HCT116 (cell line): ENCODE measurements at regions not wholly inside any gene's neighbourhood (a gene's known extent, or its start where the extent isn't known, plus 50 kb on each side); places are given as distances from the start of the nearest gene placed in this dataset.

Source experiments
- ATAC-seq: fragments of 200-7000 bp; cut with Tn5 transposase; 2 replicates; pipeline ENCODE4 v1.9.1; 2020; ENCODE audit warnings: mild to moderate bottlenecking, moderate library complexity
- BruUV-seq: library from RNA; stranded (reverse); fragments of 400-500 nt; replicated peaks from 2 replicates; lab custom pipeline; 2021; lab: Mats Ljungman, UMichigan
- CTCF ChIA-PET: fragments of 300-600 bp; sonication (Branson Sonifier 250); formaldehyde crosslinking; loops from one replicate; lab custom pipeline; 2021; ENCODE audit warnings: antibody characterized with exemption; lab: Charles Lee
- POLR2A ChIA-PET: fragments of 300-600, 350-600 bp; sonication (Branson Sonifier 250); formaldehyde crosslinking; loops from one replicate; lab custom pipeline; 2021; ENCODE audit warnings: antibody characterized with exemption; lab: Charles Lee
- RAD21 ChIA-PET, 2 experiments: fragments of 300-600 bp; sonication (Branson Sonifier 250); formaldehyde crosslinking; loops; one replicate each; lab custom pipeline; 2023; ENCODE audit warnings: low total read pairs in 2 of 2; ENCODE audit not compliant: uncharacterized antibody in 2 of 2, unreplicated experiment in 2 of 2, low non-redundant PET in 1 of 2; lab: Charles Lee
- DNase-seq: peaks from one replicate; pipeline ENCODE4 v3.0.0-alpha.2; 2010; ENCODE audit warnings: low read depth, low spot score
- H2AFZ ChIP-seq: fragments of 200-600 bp; shearing (Covaris generic), sonication (generic); 2 replicates; pipeline ENCODE4 v1.6.1; 2017; ENCODE audit warnings: low read depth, mixed run types, mixed read lengths, antibody characterized with exemption, low read length; ENCODE audit not compliant: poor library complexity, severe bottlenecking
- H3K27ac ChIP-seq: 2 replicates; pipeline ENCODE4 v1.5.1; 2012; ENCODE audit warnings: low read depth, low read length
- H3K27me3 ChIP-seq: fragments of 200-600 bp; sonication (generic); 2 replicates; pipeline ENCODE4 v1.6.1; 2016; ENCODE audit warnings: mixed run types, low read length, mixed read lengths; ENCODE audit not compliant: insufficient read depth
- H3K36me3 ChIP-seq, 2 experiments: fragments of 200-500 bp in 1 of 2; fragments of 200-600 bp in 1 of 2; sonication (Bioruptor generic) in 1 of 2; sonication (generic) in 1 of 2; 2 replicates each; pipeline versions ENCODE4 v1.5.1 to v1.6.1; 2014 to 2016; ENCODE audit warnings: low read length in 2 of 2, inconsistent platforms in 1 of 2, mixed read lengths in 1 of 2, mixed run types in 1 of 2; ENCODE audit not compliant: insufficient read depth in 2 of 2, control insufficient read depth in 1 of 2
- H3K4me1 ChIP-seq, 2 experiments: fragments of 200-600 bp in 1 of 2; sonication (generic) in 1 of 2; 2 replicates each; pipeline versions ENCODE4 v1.5.1 to v1.6.1; 2012 to 2017; ENCODE audit warnings: low read length in 2 of 2, inconsistent platforms in 1 of 2, mild to moderate bottlenecking in 1 of 2, mixed read lengths in 1 of 2, mixed run types in 1 of 2, moderate library complexity in 1 of 2; ENCODE audit not compliant: insufficient read depth in 2 of 2, control insufficient read depth in 1 of 2
- H3K4me2 ChIP-seq: fragments of 200-600 bp; sonication (generic); 2 replicates; pipeline ENCODE4 v1.6.1; 2017; ENCODE audit warnings: mixed run types, low read length, mixed read lengths
- H3K4me3 ChIP-seq, 2 experiments: fragments of 200-600 bp in 1 of 2; sonication (generic) in 1 of 2; replicated peaks in 1 of 2; 2 replicates each; pipeline ENCODE4 v1.5.1; 2011 to 2016; ENCODE audit warnings: low read length in 2 of 2, control low read depth in 1 of 2, low read depth in 1 of 2, mild to moderate bottlenecking in 1 of 2, mixed read lengths in 1 of 2, mixed run types in 1 of 2
- H3K79me2 ChIP-seq: fragments of 200-600 bp; sonication (generic); 2 replicates; pipeline ENCODE4 v1.6.1; 2017; ENCODE audit warnings: mild to moderate bottlenecking, mixed run types, low read length, moderate library complexity, mixed read lengths; ENCODE audit not compliant: insufficient read depth
- H3K9ac ChIP-seq: fragments of 200-600 bp; sonication (generic); 2 replicates; pipeline ENCODE4 v1.6.1; 2016; ENCODE audit warnings: low read length, mixed read lengths
- H3K9me2 ChIP-seq: fragments of 200-600 bp; sonication (generic), shearing (Covaris generic); 2 replicates; pipeline ENCODE4 v1.6.1; 2017; ENCODE audit warnings: mixed run types, mild to moderate bottlenecking, moderate library complexity; ENCODE audit not compliant: insufficient read depth
- H3K9me3 ChIP-seq, 2 experiments: fragments of 200-500 bp in 1 of 2; fragments of 200-600 bp in 1 of 2; sonication (Bioruptor generic) in 1 of 2; sonication (generic) in 1 of 2; 2 replicates each; pipeline ENCODE4 v1.6.1; 2014 to 2017; ENCODE audit warnings: low read length in 2 of 2, mixed read lengths in 2 of 2, inconsistent platforms in 1 of 2, low read depth in 1 of 2, mild to moderate bottlenecking in 1 of 2, mixed run types in 1 of 2, moderate library complexity in 1 of 2; ENCODE audit not compliant: control insufficient read depth in 1 of 2, insufficient read depth in 1 of 2
- H4K20me1 ChIP-seq: fragments of 200-600 bp; sonication (generic), shearing (Covaris generic); 2 replicates; pipeline ENCODE4 v1.6.1; 2017; ENCODE audit warnings: mixed run types, mild to moderate bottlenecking, moderate library complexity; ENCODE audit not compliant: insufficient read depth
- CEBPB ChIP-seq: IDR thresholded peaks from 2 replicates; pipeline ENCODE4 v1.6.1; 2012; ENCODE audit warnings: low read depth
- CTCF ChIP-seq, 3 experiments: fragments of 200-600 bp in 1 of 3; sonication (generic) in 1 of 3; IDR thresholded peaks in 2 of 3; conservative IDR thresholded peaks in 1 of 3; 2 replicates each; pipeline ENCODE4 v1.5.1; 2012 to 2017; ENCODE audit warnings: low read depth in 2 of 3, low read length in 2 of 3, antibody characterized with exemption in 1 of 3, borderline replicate concordance in 1 of 3, control low read depth in 1 of 3, mild to moderate bottlenecking in 1 of 3, mixed read lengths in 1 of 3, mixed run types in 1 of 3, moderate library complexity in 1 of 3; ENCODE audit not compliant: insufficient read depth in 1 of 3
- EGR1 ChIP-seq: IDR thresholded peaks from 2 replicates; pipeline ENCODE4 v1.6.1; 2012; ENCODE audit warnings: low read depth
- EZH2 ChIP-seq: fragments of 200-600 bp; sonication (generic); IDR thresholded peaks from 2 replicates; pipeline ENCODE4 v1.6.1; 2017; ENCODE audit warnings: antibody characterized with exemption, mixed run types
- FOSL1 ChIP-seq: IDR thresholded peaks from 2 replicates; pipeline ENCODE4 v1.6.1; 2012; ENCODE audit warnings: low read depth
- JUND ChIP-seq: IDR thresholded peaks from 2 replicates; pipeline ENCODE4 v1.6.1; 2012
- POLR2AphosphoS5 ChIP-seq: IDR thresholded peaks from 2 replicates; pipeline ENCODE4 v1.6.1; 2011; ENCODE audit warnings: mild to moderate bottlenecking, low read depth, low read length, moderate library complexity
- SIN3A ChIP-seq: IDR thresholded peaks from 2 replicates; pipeline ENCODE4 v1.6.1; 2012; ENCODE audit warnings: low read depth
- SP1 ChIP-seq: IDR thresholded peaks from 2 replicates; pipeline ENCODE4 v1.6.1; 2012; ENCODE audit warnings: low read depth
- ZBTB33 ChIP-seq: IDR thresholded peaks from 2 replicates; pipeline ENCODE4 v1.6.1; 2011; ENCODE audit warnings: mild to moderate bottlenecking, low read length, moderate library complexity; ENCODE audit not compliant: insufficient replicate concordance; ENCODE audit errors: extremely low read depth
- ZFX ChIP-seq: fragments of 450-650 bp; IDR thresholded peaks from 2 replicates; pipeline ENCODE4 v1.6.1; 2017
- ZNF274 ChIP-seq: fragments of 200-500 bp; sonication (Bioruptor generic); IDR thresholded peaks from 2 replicates; pipeline ENCODE4 v1.6.1; 2014; ENCODE audit warnings: mild to moderate bottlenecking, low read depth, low read length, inconsistent platforms
- intact Hi-C: fragments of 100-400 bp; cut with micrococcal nuclease; formaldehyde crosslinking; loops from 2 replicates; pipeline ENCODE4 v1.10.0; 2022

- Histone ChIP-seq H3K4me1 (no peaks in the 10 kb centered on the region), H3K27me3 (no peaks in the 10 kb centered on the region), H3K79me2 (no peaks in the 10 kb centered on the region), H3K9me3 (no peaks in the 10 kb centered on the region), H4K20me1 (no peaks in the 10 kb centered on the region), H3K36me3 (no peaks in the 10 kb centered on the region), H3K4me2 (no peak overlapping the region), H3K27ac (no peak overlapping the region), H3K9ac (no peak overlapping the region), H2AFZ (no peak overlapping the region), H3K9me2 (no peaks in the 10 kb centered on the region), H3K4me3 (no peak overlapping the region)
- no TSS peak for BruUV-seq
- intact Hi-C loops: no loop called here
- DNase-seq (no peak), ATAC-seq (no peak)
- no peak for TF ChIP-seq CEBPB
- no peak for TF ChIP-seq POLR2AphosphoS5
- TF ChIP-seq SIN3A: no peak
- RAD21 ChIA-PET: no interaction called here
- POLR2A ChIA-PET: no interaction called here
- CTCF ChIA-PET: no interaction called here
These were observed 104.1 kb downstream of the SEC16B start for GRCh38 chr1:177865807-177866206.

GRCh38 chr1:177864538-177865305, 105.1 kb downstream of the SEC16B start:
- H2AFZ ChIP-seq: no peak overlapping the region
- ATAC-seq (no peak), DNase-seq (no peak)
- BruUV-seq: no TSS peak
- no peak overlapping the region for H3K9ac ChIP-seq
- H3K4me3 ChIP-seq: no peak overlapping the region
- H3K27me3 ChIP-seq: no peaks in the 10 kb centered on the region
- TF ChIP-seq ZFX (no peak), ZNF274 (no peak), EGR1 (no peak), EZH2 (no peak), SP1 (no peak), ZBTB33 (no peak), CEBPB (no peak), FOSL1 (no peak), CTCF (IDR thresholded peaks at IDR 0.05 in 2 of 3, conservative IDR thresholded peaks at IDR 0.05 in 1 of 3; ENCODE audit: borderline replicate concordance in 1 of 3, insufficient read depth in 1 of 3, low read depth in 2 of 3, low read length in 2 of 3) (no peak), JUND (no peak)
- H3K9me3 ChIP-seq: no peaks in the 10 kb centered on the region
- H3K36me3 ChIP-seq: no peaks in the 10 kb centered on the region
- no peak overlapping the region for H3K27ac ChIP-seq
- H4K20me1 ChIP-seq: no peaks in the 10 kb centered on the region
- ChIA-PET CTCF (no interaction called here), RAD21 (no interaction called here), POLR2A (no interaction called here)
- no peaks in the 10 kb centered on the region for H3K9me2 ChIP-seq
- no peak overlapping the region for H3K4me2 ChIP-seq
- no peaks in the 10 kb centered on the region for H3K79me2 ChIP-seq
- intact Hi-C loops: no loop called here
- no peaks in the 10 kb centered on the region for H3K4me1 ChIP-seq
